Suprapubic skin (tissue), 4 donors: ENCODE measurements at regions not wholly inside any gene's neighbourhood (a gene's known extent, or its start where the extent isn't known, plus 50 kb on each side); places are given as distances from the start of the nearest gene placed in this dataset.

ENCODE experiments used
- CTCF ChIP-seq, 2 donors: fragments of 200-600 bp in 1 of 2; fragments of 450-650 bp in 1 of 2; sonication (generic) in 1 of 2; IDR thresholded peaks; one replicate each; pipeline ENCODE4 v1.5.1; 2016 to 2019; ENCODE audit warnings: antibody characterized with exemption in 2 of 2, mild to moderate bottlenecking in 1 of 2, moderate library complexity in 1 of 2
- POLR2A ChIP-seq, 2 donors: fragments of 450-650 bp; IDR thresholded peaks; one replicate each; pipeline ENCODE4 v1.6.1; 2017; ENCODE audit warnings: antibody characterized with exemption in 2 of 2, mild to moderate bottlenecking in 2 of 2, moderate library complexity in 2 of 2
- POLR2AphosphoS5 ChIP-seq, 3 donors: sonication (generic); formaldehyde crosslinking; IDR thresholded peaks; one replicate each; pipeline ENCODE4 v1.6.1; 2017; ENCODE audit warnings: antibody characterized with exemption in 3 of 3

GRCh38 chr3:124360155-124360554, 368.2 kb upstream of the ROPN1 start:
- TF ChIP-seq POLR2A (IDR thresholded peaks at IDR 0.05) (no peak), CTCF (IDR thresholded peaks at IDR 0.05) (no peak), POLR2AphosphoS5 (IDR thresholded peaks at IDR 0.05) (no peak)
